MM.1S (cell line): ENCODE measurements at regions not wholly inside any gene's neighbourhood (a gene's known extent, or its start where the extent isn't known, plus 50 kb on each side); places are given as distances from the start of the nearest gene placed in this dataset.
A peak's percentile ranks its signal among the peaks of the same experiment; 100 is the strongest.

ENCODE experiments used
- DNase-seq: peaks from one replicate; pipeline ENCODE4 v3.0.0-alpha.2; 2015
- H2AFZ ChIP-seq: fragments of 300-600 bp; sonication (generic); 2 replicates; pipeline ENCODE4 v1.6.0; 2016; ENCODE audit warnings: antibody characterized with exemption, low read length
- H3F3A ChIP-seq: fragments of 300-600 bp; sonication (generic); 2 replicates; pipeline ENCODE4 v1.6.1; 2016; ENCODE audit warnings: mild to moderate bottlenecking, antibody characterized with exemption, low read length, moderate library complexity, mixed read lengths; ENCODE audit not compliant: insufficient read depth
- H3K27ac ChIP-seq: fragments of 300-600 bp; sonication (generic); 2 replicates; pipeline ENCODE4 v1.5.1; 2016; ENCODE audit warnings: mild to moderate bottlenecking, low read length
- H3K27me3 ChIP-seq: fragments of 300-600 bp; sonication (generic); replicated peaks from 2 replicates; pipeline ENCODE4 v1.6.0; 2016; ENCODE audit warnings: low read length; ENCODE audit not compliant: insufficient read depth
- H3K36me3 ChIP-seq: fragments of 300-600 bp; sonication (generic); replicated peaks from 2 replicates; pipeline ENCODE4 v1.6.1; 2016; ENCODE audit warnings: mild to moderate bottlenecking, low read length, mixed read lengths; ENCODE audit not compliant: insufficient read depth
- H3K4me1 ChIP-seq: fragments of 300-600 bp; sonication (generic); 2 replicates; pipeline ENCODE4 v1.6.1; 2016; ENCODE audit warnings: low read length, mixed read lengths
- H3K4me2 ChIP-seq: fragments of 300-600 bp; sonication (generic); 2 replicates; pipeline ENCODE4 v1.6.0; 2016; ENCODE audit warnings: low read depth, low read length
- H3K4me3 ChIP-seq: fragments of 300-600 bp; sonication (generic); 2 replicates; pipeline ENCODE4 v1.5.1; 2016; ENCODE audit warnings: low read length, mixed read lengths
- H3K79me2 ChIP-seq: fragments of 300-600 bp; sonication (generic); 2 replicates; pipeline ENCODE4 v1.6.1; 2016; ENCODE audit warnings: mixed run types, low read length, mixed read lengths
- H3K9ac ChIP-seq: fragments of 300-600 bp; sonication (generic); 2 replicates; pipeline ENCODE4 v1.6.1; 2016; ENCODE audit warnings: low read length, mixed read lengths
- H3K9me2 ChIP-seq: fragments of 300-600 bp; sonication (generic); replicated peaks from 2 replicates; pipeline ENCODE4 v1.6.1; 2016; ENCODE audit warnings: mild to moderate bottlenecking, low read length, mixed read lengths; ENCODE audit not compliant: insufficient read depth
- H3K9me3 ChIP-seq: fragments of 300-600 bp; sonication (generic); replicated peaks from 2 replicates; pipeline ENCODE4 v1.6.1; 2016; ENCODE audit warnings: mild to moderate bottlenecking, low read length, mixed read lengths; ENCODE audit not compliant: insufficient read depth
- H4K20me1 ChIP-seq: fragments of 300-600 bp; sonication (generic); 2 replicates; pipeline ENCODE4 v1.6.1; 2016; ENCODE audit warnings: mild to moderate bottlenecking, low read length, moderate library complexity, mixed read lengths; ENCODE audit not compliant: insufficient read depth
- CTCF ChIP-seq: fragments of 300-600 bp; sonication (generic); IDR thresholded peaks from 2 replicates; pipeline ENCODE4 v1.5.1; 2016; ENCODE audit warnings: antibody characterized with exemption, low read length, mixed read lengths
- EZH2 ChIP-seq: fragments of 300-600 bp; sonication (generic); optimal IDR thresholded peaks from 2 replicates; pipeline ENCODE3; 2017; ENCODE audit warnings: low read depth, mild to moderate bottlenecking, antibody characterized with exemption, low read length, mixed read lengths
- EZH2phosphoT487 ChIP-seq: fragments of 300-600 bp; sonication (generic); IDR thresholded peaks from 2 replicates; pipeline ENCODE4 v1.6.1; 2018; ENCODE audit warnings: antibody characterized with exemption, low read length

GRCh38 chr4:132824761-132825160, 324.3 kb upstream of the PCDH10 start:
- H3K27ac ChIP-seq = no peak overlapping the region
- no peaks in the 10 kb centered on the region for H3K9me3 ChIP-seq
- no peaks in the 10 kb centered on the region for H3F3A ChIP-seq
- TF ChIP-seq EZH2 (no peak), CTCF (no peak), EZH2phosphoT487 (no peak)
- no peak overlapping the region for H2AFZ ChIP-seq
- H3K27me3 ChIP-seq = no peaks in the 10 kb centered on the region
- H3K36me3 ChIP-seq = no peaks in the 10 kb centered on the region
- H3K79me2 ChIP-seq = no peaks in the 10 kb centered on the region
- no peak for DNase-seq
- no peaks in the 10 kb centered on the region for H3K4me1 ChIP-seq
- H3K9me2 ChIP-seq = no peaks in the 10 kb centered on the region
- no peaks in the 10 kb centered on the region for H4K20me1 ChIP-seq
- H3K4me2 ChIP-seq = no peak overlapping the region
- no peak overlapping the region for H3K4me3 ChIP-seq
- no peak overlapping the region for H3K9ac ChIP-seq

GRCh38 chr4:132827522-132827921, 321.6 kb upstream of the PCDH10 start:
- H4K20me1 ChIP-seq = no peaks in the 10 kb centered on the region
- H3K9me2 ChIP-seq = no peaks in the 10 kb centered on the region
- no peaks in the 10 kb centered on the region for H3K27me3 ChIP-seq
- H3K4me3 ChIP-seq = no peak overlapping the region
- H3K9me3 ChIP-seq = no peaks in the 10 kb centered on the region
- no peak overlapping the region for H3K9ac ChIP-seq
- TF ChIP-seq CTCF (no peak), EZH2 (no peak), EZH2phosphoT487 (no peak)
- no peaks in the 10 kb centered on the region for H3K79me2 ChIP-seq
- no peaks in the 10 kb centered on the region for H3F3A ChIP-seq
- no peaks in the 10 kb centered on the region for H3K4me1 ChIP-seq
- 0 out of 2 replicates have a peak overlapping the region, but pooled peaks have one; percentile 1 for H2AFZ ChIP-seq
- no peak overlapping the region for H3K27ac ChIP-seq
- no peak overlapping the region for H3K4me2 ChIP-seq
- H3K36me3 ChIP-seq = no peaks in the 10 kb centered on the region
- DNase-seq = no peak

GRCh38 chr4:132838244-132838643, 310.9 kb upstream of the PCDH10 start:
- Histone ChIP-seq H2AFZ (no peak overlapping the region), H3K36me3 (no peaks in the 10 kb centered on the region), H3K9ac (no peak overlapping the region), H3K27ac (no peak overlapping the region), H3K79me2 (no peaks in the 10 kb centered on the region), H3K9me2 (no peaks in the 10 kb centered on the region), H3K27me3 (no peaks in the 10 kb centered on the region), H3F3A (no peaks in the 10 kb centered on the region), H4K20me1 (no peaks in the 10 kb centered on the region), H3K4me1 (no peaks in the 10 kb centered on the region), H3K4me3 (no peak overlapping the region), H3K9me3 (no peaks in the 10 kb centered on the region), H3K4me2 (no peak overlapping the region)
- TF ChIP-seq EZH2 (no peak), CTCF (no peak), EZH2phosphoT487 (no peak)
- no peak for DNase-seq
